ENCODE measurements at regions not wholly inside any gene's neighbourhood (a gene's known extent, or its start where the extent isn't known, plus 50 kb on each side); places are given as distances from the start of the nearest gene placed in this dataset.

GRCh38 chr18:27363872-27364271, 178.8 kb upstream of the CHST9 start:
- H3K36me3 Mint-ChIP-seq (ENCODE audit: low read depth, unreplicated experiment), result no peaks in the 10 kb centered on the region
- no peaks in the 10 kb centered on the region for H3K9me3 Mint-ChIP-seq (ENCODE audit: unreplicated experiment)
- Histone ChIP-seq H3K9me3 (ENCODE audit: insufficient read depth, low read depth, low read length) (no peaks in the 10 kb centered on the region), H3K4me1 (ENCODE audit: insufficient read depth, low read length) (no peaks in the 10 kb centered on the region), H3K27ac (ENCODE audit: low read depth, low read length) (no peak overlapping the region), H3K4me2 (ENCODE audit: low read length) (no peak overlapping the region), H3K79me2 (ENCODE audit: insufficient read depth, low read length) (no peaks in the 10 kb centered on the region), H3K4me3 (ENCODE audit: insufficient read depth, low read depth, low read length) (no peak overlapping the region), H2AFZ (ENCODE audit: low read depth, low read length) (no peak overlapping the region), H4K20me1 (ENCODE audit: insufficient read depth, low read length) (no peaks in the 10 kb centered on the region), H3K9ac (ENCODE audit: low read length) (no peak overlapping the region), H3K27me3 (ENCODE audit: insufficient read depth, low read length) (peaks cover 3% of the 10 kb centered on the region), H3K36me3 (ENCODE audit: insufficient read depth, low read length) (no peaks in the 10 kb centered on the region)
- DNase-seq (ENCODE audit: low read depth) (peak; percentile 12), FAIRE-seq (no peak)
- peaks cover 2% of the 10 kb centered on the region for H3K27me3 Mint-ChIP-seq (ENCODE audit: low read depth, unreplicated experiment)
- H3K27ac Mint-ChIP-seq (ENCODE audit: unreplicated experiment), result no peak overlapping the region
- no peak overlapping the region for H3K4me3 Mint-ChIP-seq (ENCODE audit: unreplicated experiment)
- TF ChIP-seq, protein P1, sequence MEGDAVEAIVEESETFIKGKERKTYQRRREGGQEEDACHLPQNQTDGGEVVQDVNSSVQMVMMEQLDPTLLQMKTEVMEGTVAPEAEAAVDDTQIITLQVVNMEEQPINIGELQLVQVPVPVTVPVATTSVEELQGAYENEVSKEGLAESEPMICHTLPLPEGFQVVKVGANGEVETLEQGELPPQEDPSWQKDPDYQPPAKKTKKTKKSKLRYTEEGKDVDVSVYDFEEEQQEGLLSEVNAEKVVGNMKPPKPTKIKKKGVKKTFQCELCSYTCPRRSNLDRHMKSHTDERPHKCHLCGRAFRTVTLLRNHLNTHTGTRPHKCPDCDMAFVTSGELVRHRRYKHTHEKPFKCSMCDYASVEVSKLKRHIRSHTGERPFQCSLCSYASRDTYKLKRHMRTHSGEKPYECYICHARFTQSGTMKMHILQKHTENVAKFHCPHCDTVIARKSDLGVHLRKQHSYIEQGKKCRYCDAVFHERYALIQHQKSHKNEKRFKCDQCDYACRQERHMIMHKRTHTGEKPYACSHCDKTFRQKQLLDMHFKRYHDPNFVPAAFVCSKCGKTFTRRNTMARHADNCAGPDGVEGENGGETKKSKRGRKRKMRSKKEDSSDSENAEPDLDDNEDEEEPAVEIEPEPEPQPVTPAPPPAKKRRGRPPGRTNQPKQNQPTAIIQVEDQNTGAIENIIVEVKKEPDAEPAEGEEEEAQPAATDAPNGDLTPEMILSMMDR (IDR thresholded peaks at IDR 0.05; ENCODE audit: insufficient read depth, low read depth, low read length), result peak; percentile 28
- no peak for TF ChIP-seq EZH2 (IDR thresholded peaks at IDR 0.05; ENCODE audit: insufficient read depth, low read length)
- H3K4me1 Mint-ChIP-seq (ENCODE audit: low read depth, unreplicated experiment), result no peaks in the 10 kb centered on the region

GRCh38 chr18:27361477-27361876, 176.4 kb upstream of the CHST9 start:
- Mint-ChIP-seq H3K36me3 (ENCODE audit: low read depth, unreplicated experiment) (no peaks in the 10 kb centered on the region), H3K27me3 (ENCODE audit: low read depth, unreplicated experiment) (peaks cover 2% of the 10 kb centered on the region), H3K4me3 (ENCODE audit: unreplicated experiment) (no peak overlapping the region), H3K9me3 (ENCODE audit: unreplicated experiment) (no peaks in the 10 kb centered on the region), H3K4me1 (ENCODE audit: low read depth, unreplicated experiment) (no peaks in the 10 kb centered on the region), H3K27ac (ENCODE audit: unreplicated experiment) (no peak overlapping the region)
- Histone ChIP-seq H3K9ac (ENCODE audit: low read length) (no peak overlapping the region), H3K36me3 (ENCODE audit: insufficient read depth, low read length) (no peaks in the 10 kb centered on the region), H3K4me1 (ENCODE audit: insufficient read depth, low read length) (no peaks in the 10 kb centered on the region), H3K4me3 (ENCODE audit: insufficient read depth, low read depth, low read length) (no peak overlapping the region), H3K9me3 (ENCODE audit: insufficient read depth, low read depth, low read length) (no peaks in the 10 kb centered on the region), H3K4me2 (ENCODE audit: low read length) (no peak overlapping the region), H3K27me3 (ENCODE audit: insufficient read depth, low read length) (peaks cover 3% of the 10 kb centered on the region), H3K79me2 (ENCODE audit: insufficient read depth, low read length) (no peaks in the 10 kb centered on the region), H4K20me1 (ENCODE audit: insufficient read depth, low read length) (no peaks in the 10 kb centered on the region), H2AFZ (ENCODE audit: low read depth, low read length) (no peak overlapping the region), H3K27ac (ENCODE audit: low read depth, low read length) (no peak overlapping the region)
- DNase-seq (ENCODE audit: low read depth), result no peak
- TF ChIP-seq, protein P1 (IDR thresholded peaks at IDR 0.05; ENCODE audit: insufficient read depth, low read depth, low read length), result no peak
- TF ChIP-seq EZH2 (IDR thresholded peaks at IDR 0.05; ENCODE audit: insufficient read depth, low read length), result no peak
- no peak for FAIRE-seq

DNA sequence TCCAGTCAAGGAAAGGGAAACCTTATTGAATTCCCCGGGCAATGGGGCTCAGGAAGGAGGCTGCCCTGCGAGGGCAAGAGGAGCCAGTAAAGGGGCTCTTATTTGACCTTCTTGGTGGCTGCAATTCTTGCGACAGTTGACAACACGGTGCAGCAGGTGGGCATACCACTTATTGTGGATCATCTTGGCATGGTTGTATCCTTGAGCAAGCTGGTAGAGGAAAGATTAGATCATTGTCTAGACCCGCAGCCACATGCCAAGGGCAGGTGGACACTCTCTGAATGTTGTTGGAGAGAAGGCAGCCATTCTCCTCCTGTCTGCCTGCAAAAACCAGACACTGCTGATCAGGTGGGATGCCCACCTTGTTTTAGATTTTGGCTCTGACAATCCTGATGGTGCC, 170.2 kb upstream of the CHST9 start:
- Mint-ChIP-seq H3K27me3 (ENCODE audit: low read depth, unreplicated experiment) (peaks cover 4% of the 10 kb centered on the region), H3K4me3 (ENCODE audit: unreplicated experiment) (no peak overlapping the region), H3K27ac (ENCODE audit: unreplicated experiment) (no peak overlapping the region), H3K9me3 (ENCODE audit: unreplicated experiment) (no peaks in the 10 kb centered on the region), H3K36me3 (ENCODE audit: low read depth, unreplicated experiment) (no peaks in the 10 kb centered on the region), H3K4me1 (ENCODE audit: low read depth, unreplicated experiment) (no peaks in the 10 kb centered on the region)
- FAIRE-seq (no peak), DNase-seq (ENCODE audit: low read depth) (no peak)
- Histone ChIP-seq H4K20me1 (ENCODE audit: insufficient read depth, low read length) (no peaks in the 10 kb centered on the region), H2AFZ (ENCODE audit: low read depth, low read length) (no peak overlapping the region), H3K9ac (ENCODE audit: low read length) (no peak overlapping the region), H3K27me3 (ENCODE audit: insufficient read depth, low read length) (no peaks in the 10 kb centered on the region), H3K4me2 (ENCODE audit: low read length) (no peak overlapping the region), H3K36me3 (ENCODE audit: insufficient read depth, low read length) (no peaks in the 10 kb centered on the region), H3K4me1 (ENCODE audit: insufficient read depth, low read length) (no peaks in the 10 kb centered on the region), H3K27ac (ENCODE audit: low read depth, low read length) (no peak overlapping the region), H3K4me3 (ENCODE audit: insufficient read depth, low read depth, low read length) (no peak overlapping the region), H3K9me3 (ENCODE audit: insufficient read depth, low read depth, low read length) (no peaks in the 10 kb centered on the region), H3K79me2 (ENCODE audit: insufficient read depth, low read length) (no peaks in the 10 kb centered on the region)
- no peak for TF ChIP-seq EZH2 (IDR thresholded peaks at IDR 0.05; ENCODE audit: insufficient read depth, low read length)
- TF ChIP-seq, protein P1 (IDR thresholded peaks at IDR 0.05; ENCODE audit: insufficient read depth, low read depth, low read length), result no peak

Measured in astrocyte (in vitro differentiated cells and primary cell).